H7 (cell line): ENCODE measurements at regions not wholly inside any gene's neighbourhood (a gene's known extent, or its start where the extent isn't known, plus 50 kb on each side); places are given as distances from the start of the nearest gene placed in this dataset.

Source experiments
- DNase-seq: peaks from one replicate; pipeline ENCODE4 v3.0.0; 2012
- H3K27me3 ChIP-seq: 2 replicates; pipeline ENCODE4 v1.6.0; 2011; ENCODE audit warnings: mild to moderate bottlenecking, low read length; ENCODE audit not compliant: control insufficient read depth, insufficient read depth
- H3K36me3 ChIP-seq: replicated peaks from 2 replicates; pipeline ENCODE4 v1.5.1; 2011; ENCODE audit warnings: low read length; ENCODE audit not compliant: control insufficient read depth, insufficient read depth
- H3K4me3 ChIP-seq: 2 replicates; pipeline ENCODE4 v1.5.1; 2011; ENCODE audit warnings: low read depth, mild to moderate bottlenecking, control low read depth, low read length, moderate library complexity; ENCODE audit not compliant: insufficient read depth

DNA sequence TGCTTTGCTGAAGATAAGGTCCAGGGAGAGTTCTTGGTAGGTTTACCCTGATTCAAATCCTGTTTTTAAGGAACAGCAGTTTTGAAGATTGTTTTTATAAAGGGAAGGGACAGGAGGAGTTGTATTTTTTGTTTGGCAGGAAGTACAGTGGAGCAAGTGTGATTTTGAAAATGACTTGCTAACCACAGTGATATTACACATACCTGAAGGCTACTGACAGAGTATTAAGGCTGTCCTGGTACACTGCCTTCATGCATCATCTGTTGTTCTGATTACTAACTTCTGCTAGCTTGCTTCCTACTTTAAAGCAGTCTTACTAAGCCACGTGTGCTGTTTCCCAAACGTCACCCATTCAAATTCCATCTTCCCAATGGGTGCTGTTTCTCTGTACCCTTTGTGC lies 559.5 kb upstream of the SGCD start:
- Histone ChIP-seq H3K36me3 (no peaks in the 10 kb centered on the region), H3K27me3 (no peaks in the 10 kb centered on the region), H3K4me3 (no peak overlapping the region)
- no peak for DNase-seq

DNA sequence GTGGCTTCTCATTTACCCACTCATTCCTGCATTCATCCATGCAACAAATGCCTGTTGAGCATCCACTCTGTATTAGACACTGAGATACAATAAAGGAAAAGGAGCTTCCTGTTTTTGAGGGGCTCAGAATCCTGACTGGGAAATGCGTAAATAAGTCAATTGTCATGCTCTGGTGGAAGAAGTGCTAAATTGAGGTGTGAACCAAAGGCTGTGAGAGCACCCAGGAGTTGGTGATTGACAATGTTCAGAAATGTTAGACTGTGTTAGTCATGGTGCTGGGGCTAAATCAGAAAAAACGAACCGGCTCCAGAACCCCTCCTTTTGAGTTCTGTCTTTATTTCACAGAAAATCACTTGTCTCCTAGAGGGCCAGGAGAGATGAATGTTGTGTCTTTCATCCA lies 558.6 kb upstream of the SGCD start:
- no peaks in the 10 kb centered on the region for H3K36me3 ChIP-seq
- no peak overlapping the region for H3K4me3 ChIP-seq
- no peaks in the 10 kb centered on the region for H3K27me3 ChIP-seq
- DNase-seq: no peak

DNA sequence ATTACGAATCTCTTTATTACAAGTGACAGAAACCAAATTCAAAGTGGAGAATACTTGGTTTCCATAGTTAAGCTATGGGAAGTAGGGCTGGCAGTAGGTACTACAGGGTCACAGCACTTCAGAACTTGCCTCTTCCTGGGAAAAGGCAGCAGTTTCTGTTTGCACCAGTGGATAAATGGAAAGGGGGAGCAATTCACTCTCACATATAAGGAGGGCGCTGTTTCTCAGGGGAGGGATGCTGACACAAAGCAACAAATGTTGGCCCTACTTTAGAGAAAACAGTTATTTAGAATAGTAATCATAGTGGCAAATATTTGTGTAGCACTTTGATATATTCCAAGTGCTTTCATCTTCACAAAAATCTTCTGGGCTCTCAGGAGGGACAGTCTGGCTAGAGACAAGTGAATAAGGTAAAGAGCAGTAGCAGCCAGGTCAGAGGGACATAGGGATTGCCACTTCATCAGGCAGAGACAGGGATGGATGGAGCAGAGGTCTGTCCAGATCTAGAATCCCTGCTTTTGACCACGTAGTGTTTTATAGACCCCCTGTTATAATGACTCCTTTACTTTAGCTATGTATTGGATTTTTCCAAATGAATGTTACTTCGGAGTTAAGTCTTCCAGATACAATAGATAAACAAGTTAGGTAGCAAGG lies 554.8 kb upstream of the SGCD start:
- DNase-seq: peak; percentile 7
- no peaks in the 10 kb centered on the region for H3K27me3 ChIP-seq
- no peak overlapping the region for H3K4me3 ChIP-seq
- H3K36me3 ChIP-seq: no peaks in the 10 kb centered on the region

DNA sequence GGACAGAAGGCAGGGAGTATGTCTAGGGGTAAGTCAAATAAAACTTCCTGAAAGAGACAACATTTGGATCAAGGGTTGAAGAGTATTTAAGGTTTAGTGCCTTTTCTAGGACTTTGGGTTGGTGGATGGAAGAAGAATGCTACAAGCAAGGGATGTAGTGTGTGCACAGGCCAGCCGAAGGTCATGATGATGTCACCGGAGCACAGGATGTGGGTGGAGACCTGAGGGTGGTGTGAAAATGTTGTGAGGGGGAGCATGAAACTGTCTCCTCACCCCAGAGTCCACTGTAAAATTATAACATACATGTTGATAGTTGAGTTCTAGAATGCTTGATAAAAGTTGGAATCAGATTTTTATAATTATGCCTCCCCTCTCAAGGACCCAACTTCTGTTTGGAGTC lies 553.3 kb upstream of the SGCD start:
- Histone ChIP-seq H3K4me3 (no peak overlapping the region), H3K27me3 (no peaks in the 10 kb centered on the region), H3K36me3 (no peaks in the 10 kb centered on the region)
- DNase-seq: no peak

DNA sequence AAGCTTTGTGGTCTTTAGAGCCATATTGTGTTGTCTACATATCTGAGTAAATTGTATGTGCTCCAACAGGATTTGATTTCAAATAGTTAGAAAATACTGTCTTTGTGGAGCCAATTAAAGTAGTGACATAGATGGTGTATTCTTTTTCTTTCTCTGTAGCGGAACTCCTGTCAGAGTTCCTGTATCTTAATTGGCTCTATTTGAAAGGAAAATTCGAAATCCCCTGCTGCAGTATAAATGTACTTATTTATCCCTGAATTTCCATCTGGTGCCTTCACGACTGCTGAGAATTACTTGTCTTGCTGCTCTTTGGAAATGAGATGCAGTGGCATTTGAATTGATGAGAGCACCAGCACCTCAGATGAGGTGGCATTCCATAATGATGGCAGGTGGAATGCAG lies 546.7 kb upstream of the SGCD start:
- Histone ChIP-seq H3K27me3 (no peaks in the 10 kb centered on the region), H3K36me3 (no peaks in the 10 kb centered on the region), H3K4me3 (no peak overlapping the region)
- DNase-seq: no peak

DNA sequence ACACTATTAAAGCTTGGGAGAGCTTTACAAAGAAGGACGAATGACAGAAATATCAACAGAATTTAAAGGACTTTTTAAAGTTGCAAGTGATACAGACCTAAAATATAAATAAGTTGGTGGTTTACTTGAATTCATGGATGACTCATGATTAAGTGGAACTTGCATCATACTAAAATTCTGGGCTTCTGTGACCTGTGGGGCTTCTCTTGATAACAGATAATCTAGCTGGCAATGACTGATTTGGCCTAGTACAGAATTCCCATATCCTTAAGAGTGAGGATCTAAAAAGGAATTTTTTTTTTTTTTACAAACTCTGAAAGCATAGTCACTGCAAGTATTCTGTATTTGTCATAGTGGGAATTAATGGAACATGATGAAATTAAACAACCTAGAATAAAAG lies 543.7 kb upstream of the SGCD start:
- H3K27me3 ChIP-seq: no peaks in the 10 kb centered on the region
- H3K36me3 ChIP-seq: no peaks in the 10 kb centered on the region
- H3K4me3 ChIP-seq: no peak overlapping the region
- no peak for DNase-seq

DNA sequence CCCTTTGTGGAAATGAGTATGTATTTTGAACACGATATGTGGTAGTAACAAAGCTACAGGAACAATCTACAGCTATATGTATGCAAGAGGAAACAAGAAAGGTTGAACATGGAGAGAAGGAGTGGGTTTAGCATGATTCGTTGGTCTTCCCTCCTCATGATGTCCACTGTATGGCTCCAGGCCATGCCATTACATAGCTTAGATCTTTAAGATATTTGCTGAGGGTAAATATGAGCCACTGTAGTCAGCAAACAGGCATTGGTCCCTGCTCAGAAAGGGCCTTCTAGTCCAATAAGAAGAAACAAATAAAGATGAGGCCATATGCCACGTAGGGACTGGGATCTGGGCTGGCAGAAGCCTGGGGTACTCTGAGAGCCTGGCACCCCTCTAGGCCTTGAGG lies 543.2 kb upstream of the SGCD start:
- no peak for DNase-seq
- Histone ChIP-seq H3K4me3 (no peak overlapping the region), H3K36me3 (no peaks in the 10 kb centered on the region), H3K27me3 (no peaks in the 10 kb centered on the region)

DNA sequence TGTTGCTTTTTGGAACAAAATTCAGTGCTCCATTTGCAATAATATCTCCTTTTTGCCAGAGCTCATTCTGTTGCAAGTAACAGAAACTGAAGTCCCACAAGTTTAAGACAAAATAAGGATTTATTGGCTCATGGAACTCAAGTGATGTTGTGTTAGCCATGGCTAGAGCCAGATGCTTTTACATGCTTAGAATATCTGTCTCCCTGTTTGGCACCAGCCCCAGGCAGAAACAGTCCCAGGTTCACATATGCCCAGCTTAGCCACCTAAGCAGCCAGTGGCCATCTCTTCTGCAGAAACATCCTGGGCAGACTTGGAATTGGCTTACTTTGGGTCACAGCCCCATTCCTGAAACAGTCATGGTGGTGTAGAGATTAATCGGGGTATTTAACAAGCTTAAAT lies 540.9 kb upstream of the SGCD start:
- Histone ChIP-seq H3K4me3 (no peak overlapping the region), H3K27me3 (no peaks in the 10 kb centered on the region), H3K36me3 (no peaks in the 10 kb centered on the region)
- no peak for DNase-seq

DNA sequence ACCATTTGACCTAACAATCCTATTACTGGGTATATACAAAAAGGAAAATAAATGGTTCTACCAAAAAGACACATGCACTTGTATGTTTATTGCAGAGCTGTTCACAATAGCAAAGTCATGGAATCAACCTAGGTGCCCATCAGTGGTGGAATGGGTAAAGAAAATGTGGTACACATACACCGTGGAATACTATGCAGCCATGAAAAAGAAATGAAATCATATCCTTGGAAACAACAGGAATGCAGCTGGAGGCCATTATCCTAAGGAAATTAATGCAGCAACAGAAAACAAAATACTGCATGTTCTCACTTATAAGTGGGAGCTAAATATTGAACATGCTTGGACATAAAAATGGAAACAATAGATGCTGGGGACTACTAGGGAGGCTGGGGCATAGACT lies 534.1 kb upstream of the SGCD start:
- DNase-seq: no peak
- H3K27me3 ChIP-seq: no peaks in the 10 kb centered on the region
- H3K4me3 ChIP-seq: no peak overlapping the region
- H3K36me3 ChIP-seq: no peaks in the 10 kb centered on the region

DNA sequence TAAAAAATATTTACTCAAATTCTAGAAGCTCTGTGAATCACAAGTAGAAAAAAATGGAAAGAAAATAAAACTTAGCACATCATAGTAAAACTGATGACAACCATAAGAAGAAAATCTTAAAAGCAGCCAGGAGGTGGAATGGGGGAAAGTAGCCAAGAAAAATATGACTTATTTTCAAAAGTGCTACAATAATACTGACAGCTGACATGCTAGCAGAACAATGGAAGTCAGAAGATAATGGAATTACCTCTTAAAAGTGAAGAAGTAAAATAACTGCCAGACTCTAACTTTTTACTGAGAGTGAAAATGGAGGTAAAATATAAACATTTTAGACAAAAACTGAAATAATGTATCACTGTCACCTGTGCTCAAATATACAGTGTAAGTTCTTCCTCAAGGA lies 532.2 kb upstream of the SGCD start:
- H3K36me3 ChIP-seq: no peaks in the 10 kb centered on the region
- H3K4me3 ChIP-seq: no peak overlapping the region
- no peak for DNase-seq
- H3K27me3 ChIP-seq: no peaks in the 10 kb centered on the region

DNA sequence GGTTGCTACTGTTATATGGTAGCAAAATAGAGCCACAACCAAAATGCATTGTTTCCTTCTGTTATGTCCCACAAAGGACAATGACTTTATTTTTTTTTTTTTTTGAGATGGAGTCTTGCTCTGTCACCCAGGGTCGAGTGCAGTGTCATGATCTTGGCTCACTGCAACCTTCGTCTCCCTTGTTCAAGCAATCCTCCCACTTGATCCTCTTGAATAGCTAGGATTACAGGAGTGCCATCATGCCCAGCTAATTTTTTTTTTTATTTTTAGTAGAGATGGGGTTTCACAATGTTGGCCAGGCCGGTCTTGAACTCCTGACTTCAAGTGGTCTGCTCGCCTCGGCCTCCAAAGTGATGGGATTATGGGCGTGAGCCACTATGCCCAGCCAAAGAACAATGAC lies 527.7 kb upstream of the SGCD start:
- DNase-seq: no peak
- no peaks in the 10 kb centered on the region for H3K36me3 ChIP-seq

DNA sequence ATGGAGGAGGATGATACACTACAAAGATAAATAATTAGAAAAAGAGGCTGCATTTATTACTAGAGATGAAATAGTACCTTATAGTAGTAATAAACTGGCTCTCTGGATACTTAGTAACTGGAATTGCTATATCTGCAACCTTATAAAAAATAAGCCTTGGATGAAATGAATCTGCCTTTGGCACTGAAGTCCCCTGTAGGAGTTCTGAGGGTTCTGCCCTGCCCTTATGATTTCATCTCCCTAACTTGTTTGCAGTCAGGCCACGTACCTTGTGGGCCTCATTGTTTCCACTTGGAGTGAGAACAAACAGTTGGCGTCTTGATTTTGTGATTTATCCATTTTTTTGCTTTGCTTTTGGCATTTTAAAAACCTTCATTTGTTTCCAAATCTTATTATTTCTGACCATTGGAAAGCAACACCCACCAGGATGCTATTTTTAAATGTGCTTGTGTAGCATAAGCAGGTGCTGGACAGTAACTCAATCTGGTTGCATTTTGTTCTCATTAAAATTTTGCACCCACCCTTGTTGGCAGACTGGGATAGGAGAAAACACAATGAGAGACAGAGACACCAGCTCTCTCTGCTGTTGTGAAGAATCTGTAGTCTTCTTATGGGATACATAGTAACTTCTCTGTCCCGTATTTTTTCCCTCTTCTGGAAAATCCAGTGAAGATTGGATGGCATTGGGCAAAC lies 518.9 kb upstream of the SGCD start:
- Histone ChIP-seq H3K4me3 (no peak overlapping the region), H3K36me3 (no peaks in the 10 kb centered on the region), H3K27me3 (no peaks in the 10 kb centered on the region)
- DNase-seq: no peak

More for the DNA sequence above, 527.7 kb upstream of the SGCD start:
- Histone ChIP-seq H3K27me3 (no peaks in the 10 kb centered on the region), H3K4me3 (no peak overlapping the region)

DNA sequence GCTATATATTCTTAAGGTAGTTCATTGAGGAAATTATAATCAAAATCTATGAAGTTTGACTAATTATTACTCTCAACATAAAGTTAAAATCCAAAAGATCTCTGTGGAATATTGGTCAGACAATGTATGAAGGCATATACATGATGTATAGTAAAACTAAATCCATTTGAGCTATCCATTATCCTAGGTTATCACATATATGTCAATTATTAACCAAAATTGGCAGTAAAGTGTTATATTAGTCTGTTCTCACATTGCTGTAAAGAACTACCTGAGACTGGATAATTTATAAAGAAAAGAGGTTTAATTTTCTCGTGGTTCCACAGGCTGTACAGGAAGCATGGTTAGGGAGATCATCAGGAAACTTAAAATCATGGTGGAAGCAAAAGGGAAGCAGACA lies 511.7 kb upstream of the SGCD start:
- H3K4me3 ChIP-seq: no peak overlapping the region
- no peaks in the 10 kb centered on the region for H3K36me3 ChIP-seq
- DNase-seq: no peak

DNA sequence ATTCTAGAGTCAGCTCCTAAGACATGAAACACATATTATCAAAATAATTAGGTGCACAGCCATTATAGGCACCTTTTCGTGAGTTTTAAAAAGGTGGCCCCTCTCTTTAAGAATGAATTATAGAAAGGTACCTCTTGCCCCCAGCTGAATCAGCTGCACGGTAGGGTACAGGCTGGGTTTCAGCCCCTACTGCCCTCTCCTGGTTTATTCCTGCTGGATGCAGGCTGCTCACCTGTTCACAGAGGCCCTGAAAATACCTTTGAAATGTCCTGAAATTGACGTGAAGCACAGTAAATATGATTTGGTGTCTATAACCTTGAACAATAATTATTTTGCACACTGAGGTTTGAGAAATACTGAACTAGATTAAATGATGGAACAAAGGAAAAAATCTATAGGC lies 504.8 kb upstream of the SGCD start:
- H3K4me3 ChIP-seq: no peak overlapping the region
- H3K27me3 ChIP-seq: no peaks in the 10 kb centered on the region
- H3K36me3 ChIP-seq: no peaks in the 10 kb centered on the region
- DNase-seq: peak; percentile 26

More for the DNA sequence above, 511.7 kb upstream of the SGCD start:
- H3K27me3 ChIP-seq: no peaks in the 10 kb centered on the region

DNA sequence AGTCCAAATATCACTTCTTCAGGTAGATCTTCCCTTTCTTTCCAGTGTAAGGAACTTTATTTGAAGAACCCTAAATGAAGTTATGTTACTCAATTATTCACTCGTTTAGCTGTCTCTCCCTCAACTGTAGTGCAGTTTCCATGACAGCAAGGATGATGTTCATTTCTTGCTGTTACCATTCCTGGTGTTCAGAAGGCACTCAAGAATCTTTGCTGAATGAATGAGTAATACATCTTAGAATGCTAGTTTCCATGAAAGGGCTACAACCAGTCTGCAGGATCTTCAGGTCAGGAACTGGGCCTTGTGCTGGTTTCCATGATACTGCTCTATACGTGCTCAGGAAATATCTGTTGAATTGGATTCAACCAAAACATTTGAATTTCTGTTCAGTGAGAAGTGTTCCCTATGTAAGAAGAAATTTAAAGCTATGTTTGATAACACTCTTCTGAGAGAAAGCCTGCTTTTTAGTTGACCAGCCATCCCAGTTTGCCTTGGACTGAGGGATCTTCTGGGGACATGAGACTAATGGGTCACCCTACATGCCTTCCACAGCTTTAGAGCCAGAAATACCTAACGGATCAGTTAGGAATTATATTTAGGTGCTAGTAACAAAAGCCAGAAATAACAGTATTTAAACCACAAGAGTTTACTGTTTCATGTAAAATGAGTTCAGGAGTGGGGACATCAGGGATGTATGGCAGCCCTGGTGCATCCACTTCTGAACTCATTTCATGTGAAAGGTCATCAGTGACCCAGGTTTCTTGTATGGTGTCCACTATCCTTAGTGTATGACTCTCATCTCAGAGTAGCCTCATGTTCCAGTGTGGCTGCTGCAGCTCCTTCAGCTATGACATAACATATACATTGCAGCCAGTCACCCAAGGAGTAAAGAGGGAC lies 500.1 kb upstream of the SGCD start:
- Histone ChIP-seq H3K4me3 (no peak overlapping the region), H3K27me3 (no peaks in the 10 kb centered on the region), H3K36me3 (no peaks in the 10 kb centered on the region)
- no peak for DNase-seq
